Limb (tissue), 2 donors: ENCODE measurements at regions not wholly inside any gene's neighbourhood (a gene's known extent, or its start where the extent isn't known, plus 50 kb on each side); places are given as distances from the start of the nearest gene placed in this dataset.
"Not testable (repeated sequence)": the region's sequence is repeated elsewhere in the genome, so short reads cannot be mapped to it uniquely, and the experiment has no call there.

Experiments
- DNase-seq, 2 donors: peaks; one replicate each; pipeline ENCODE4 v3.0.0-alpha.2; 2016; ENCODE audit errors: extremely low spot score in 2 of 2

GRCh38 chr6:22173311-22173710 is 123.5 kb downstream of the PRL start:
- DNase-seq: no peak

GRCh38 chr6:22180250-22180649 is 116.6 kb downstream of the PRL start:
- not testable (repeated sequence) for DNase-seq

- no peak for DNase-seq
These were observed 112.5 kb downstream of the PRL start for GRCh38 chr6:22184371-22184770.

GRCh38 chr6:22189946-22190345 is 106.9 kb downstream of the PRL start:
- no peak for DNase-seq

GRCh38 chr6:22194188-22194921 is 102.5 kb downstream of the PRL start:
- DNase-seq: no peak

- DNase-seq: no peak
These were observed 97.1 kb downstream of the PRL start for GRCh38 chr6:22199771-22200170.

- no peak for DNase-seq
These were observed 92.7 kb downstream of the PRL start for GRCh38 chr6:22204153-22204552.

- no peak for DNase-seq
These were observed 91.6 kb downstream of the PRL start for GRCh38 chr6:22205266-22205665.

GRCh38 chr6:22206106-22206505 is 90.7 kb downstream of the PRL start:
- no peak for DNase-seq

- DNase-seq: peak in 1 of 2 donors; percentile 20
These were observed 88.8 kb downstream of the PRL start for GRCh38 chr6:22208026-22208425.

GRCh38 chr6:22214314-22214713 is 82.5 kb downstream of the PRL start:
- DNase-seq: no peak

- not testable (repeated sequence) for DNase-seq
These were observed 81.4 kb downstream of the PRL start for GRCh38 chr6:22215474-22215873.

- DNase-seq: no peak
These were observed 78.4 kb downstream of the PRL start for GRCh38 chr6:22218410-22218809.

- no peak for DNase-seq
These were observed 76.9 kb downstream of the PRL start for GRCh38 chr6:22219925-22220324.

GRCh38 chr6:22221211-22221610 is 75.6 kb downstream of the PRL start:
- DNase-seq: no peak

- DNase-seq: no peak
These were observed 75.2 kb downstream of the PRL start for GRCh38 chr6:22221630-22222029.

- no peak for DNase-seq
These were observed 74.4 kb downstream of the PRL start for GRCh38 chr6:22222469-22222868.

GRCh38 chr6:22227824-22228610 is 68.8 kb downstream of the PRL start:
- no peak for DNase-seq

- no peak for DNase-seq
These were observed 65.8 kb downstream of the PRL start for GRCh38 chr6:22231050-22231449.

- DNase-seq: no peak
These were observed 65.2 kb downstream of the PRL start for GRCh38 chr6:22231616-22232015.

GRCh38 chr6:22236626-22237414 is 60.0 kb downstream of the PRL start:
- no peak for DNase-seq
